Esophagus squamous epithelium (tissue), 5 donors: ENCODE measurements at regions not wholly inside any gene's neighbourhood (a gene's known extent, or its start where the extent isn't known, plus 50 kb on each side); places are given as distances from the start of the nearest gene placed in this dataset.

Experiments
- DNase-seq: peaks from one replicate; lab custom pipeline; 2025; lab: John Stamatoyannopoulos, UW
- H3K27ac ChIP-seq, 4 donors: fragments of 200-600 bp; sonication (generic); one replicate each; pipeline ENCODE4 v1.5.1; 2016 to 2019; ENCODE audit warnings: mild to moderate bottlenecking in 1 of 4
- H3K27me3 ChIP-seq, 4 donors: fragments of 200-600 bp; sonication (generic); 1 replicate in 3 of 4; 2 replicates in 1 of 4; pipeline versions ENCODE4 v1.5.1 to v1.6.0; 2017 to 2021; ENCODE audit warnings: antibody characterized with exemption in 1 of 4
- H3K36me3 ChIP-seq, 3 donors: fragments of 200-600 bp; sonication (generic); one replicate each; pipeline ENCODE4 v1.5.1; 2016 to 2019
- H3K4me1 ChIP-seq, 3 donors: fragments of 200-600 bp; sonication (generic); one replicate each; pipeline ENCODE4 v1.5.1; 2017 to 2019
- H3K4me3 ChIP-seq, 4 donors: fragments of 200-600 bp; sonication (generic); 1 replicate in 3 of 4; 2 replicates in 1 of 4; pipeline ENCODE4 v1.5.1; 2016 to 2019; ENCODE audit warnings: mild to moderate bottlenecking in 2 of 4, moderate library complexity in 1 of 4
- H3K9me3 ChIP-seq, 3 donors: fragments of 200-600 bp; sonication (generic); one replicate each; pipeline ENCODE4 v1.5.1; 2016 to 2019
- POLR2A ChIP-seq, 4 donors: fragments of 450-650 bp; IDR thresholded peaks; one replicate each; pipeline ENCODE4 v1.6.1; 2017; ENCODE audit warnings: antibody characterized with exemption in 4 of 4, mild to moderate bottlenecking in 4 of 4, moderate library complexity in 3 of 4
- WGBS, 2 donors: methylation state at CpG; one replicate each; pipeline ENCODE4 v1.1.5; 2018; 5-methylcytosine and 5-hydroxymethylcytosine counted together
- intact Hi-C: fragments of 100-400 bp; cut with DNase I; formaldehyde crosslinking; loops from one replicate; pipeline ENCODE4 v1.15.0; 2022
- TF ChIP-seq, protein P1 (sequence below), 6 experiments: fragments of 450-650 bp in 4 of 6; fragments of 200-600 bp in 2 of 6; sonication (generic) in 2 of 6; IDR thresholded peaks; one replicate each; pipeline ENCODE4 v1.5.1; 2016 to 2019; ENCODE audit warnings: antibody characterized with exemption in 6 of 6, mild to moderate bottlenecking in 4 of 6, moderate library complexity in 4 of 6
- donor health status: DM: yes; HTN: yes; CAD: no.

DNA sequence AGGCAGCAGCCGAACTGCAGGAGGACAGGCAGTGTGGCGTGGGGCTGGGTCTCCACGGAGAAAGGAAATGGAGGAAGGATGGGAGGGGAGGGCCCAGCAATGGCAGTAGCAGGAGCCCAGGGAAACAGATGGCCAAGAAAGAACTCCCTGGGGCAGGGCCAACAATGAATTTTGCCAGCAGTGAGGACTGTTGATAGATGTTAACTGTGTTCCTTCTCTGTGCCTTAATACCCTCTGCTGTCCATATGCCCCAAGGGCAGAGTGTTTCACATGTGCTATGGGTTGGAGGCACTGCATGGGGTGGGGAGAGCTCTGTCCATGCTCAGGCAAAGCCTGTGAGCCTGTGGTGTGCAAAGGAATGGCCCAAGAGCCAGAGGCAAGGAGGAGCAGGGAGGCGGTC, 70.8 kb upstream of the POMGNT2 start:
- no peak for DNase-seq
- Histone ChIP-seq H3K27me3 (no peaks in the 10 kb centered on the region), H3K4me1 (peaks cover 3 to 47% (median 25%) of the 10 kb centered on the region in 3 donors), H3K4me3 (no peak overlapping the region), H3K9me3 (peaks cover 0 to 9% (median 0%) of the 10 kb centered on the region in 3 donors), H3K27ac (no peak overlapping the region), H3K36me3 (no peaks in the 10 kb centered on the region)
- 70 to 79% methylated on average over 4 of the region's 4 CpGs for WGBS, 2 donors
- TF ChIP-seq POLR2A (IDR thresholded peaks at IDR 0.05): no peak
- TF ChIP-seq, protein P1, sequence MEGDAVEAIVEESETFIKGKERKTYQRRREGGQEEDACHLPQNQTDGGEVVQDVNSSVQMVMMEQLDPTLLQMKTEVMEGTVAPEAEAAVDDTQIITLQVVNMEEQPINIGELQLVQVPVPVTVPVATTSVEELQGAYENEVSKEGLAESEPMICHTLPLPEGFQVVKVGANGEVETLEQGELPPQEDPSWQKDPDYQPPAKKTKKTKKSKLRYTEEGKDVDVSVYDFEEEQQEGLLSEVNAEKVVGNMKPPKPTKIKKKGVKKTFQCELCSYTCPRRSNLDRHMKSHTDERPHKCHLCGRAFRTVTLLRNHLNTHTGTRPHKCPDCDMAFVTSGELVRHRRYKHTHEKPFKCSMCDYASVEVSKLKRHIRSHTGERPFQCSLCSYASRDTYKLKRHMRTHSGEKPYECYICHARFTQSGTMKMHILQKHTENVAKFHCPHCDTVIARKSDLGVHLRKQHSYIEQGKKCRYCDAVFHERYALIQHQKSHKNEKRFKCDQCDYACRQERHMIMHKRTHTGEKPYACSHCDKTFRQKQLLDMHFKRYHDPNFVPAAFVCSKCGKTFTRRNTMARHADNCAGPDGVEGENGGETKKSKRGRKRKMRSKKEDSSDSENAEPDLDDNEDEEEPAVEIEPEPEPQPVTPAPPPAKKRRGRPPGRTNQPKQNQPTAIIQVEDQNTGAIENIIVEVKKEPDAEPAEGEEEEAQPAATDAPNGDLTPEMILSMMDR (IDR thresholded peaks at IDR 0.05): no peak
- intact Hi-C loops: no loop called here

DNA sequence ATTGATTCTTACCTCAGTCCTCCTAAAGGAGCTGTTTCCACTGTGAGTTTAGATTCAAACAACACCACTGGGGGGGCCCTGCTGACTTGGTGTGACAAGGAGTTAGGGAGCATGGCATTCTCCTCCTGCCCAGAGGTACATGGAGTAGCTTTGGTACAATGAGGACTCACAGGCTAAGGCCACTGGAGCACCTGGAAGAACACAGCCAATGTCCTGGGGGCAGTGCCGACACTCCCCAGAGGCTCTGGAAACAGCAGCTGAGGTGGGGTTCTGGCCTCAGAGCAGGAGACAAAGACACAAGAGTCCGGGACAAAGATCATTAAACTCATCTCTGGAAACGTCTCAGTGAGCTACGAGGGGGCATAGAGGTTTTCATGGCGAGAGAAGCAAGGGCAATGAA, 69.7 kb upstream of the POMGNT2 start:
- no peak overlapping the region for H3K4me3 ChIP-seq
- no peaks in the 10 kb centered on the region for H3K27me3 ChIP-seq
- H3K36me3 ChIP-seq: no peaks in the 10 kb centered on the region
- intact Hi-C loops: no loop called here
- WGBS, 2 donors: 81 to 95% methylated on average over 5 of the region's 5 CpGs
- TF ChIP-seq POLR2A (IDR thresholded peaks at IDR 0.05): no peak
- TF ChIP-seq, protein P1 (IDR thresholded peaks at IDR 0.05): no peak
- H3K9me3 ChIP-seq: peaks cover 0 to 9% (median 0%) of the 10 kb centered on the region in 3 donors
- peaks cover 3 to 38% (median 16%) of the 10 kb centered on the region in 3 donors for H3K4me1 ChIP-seq
- no peak overlapping the region for H3K27ac ChIP-seq
- DNase-seq: no peak

DNA sequence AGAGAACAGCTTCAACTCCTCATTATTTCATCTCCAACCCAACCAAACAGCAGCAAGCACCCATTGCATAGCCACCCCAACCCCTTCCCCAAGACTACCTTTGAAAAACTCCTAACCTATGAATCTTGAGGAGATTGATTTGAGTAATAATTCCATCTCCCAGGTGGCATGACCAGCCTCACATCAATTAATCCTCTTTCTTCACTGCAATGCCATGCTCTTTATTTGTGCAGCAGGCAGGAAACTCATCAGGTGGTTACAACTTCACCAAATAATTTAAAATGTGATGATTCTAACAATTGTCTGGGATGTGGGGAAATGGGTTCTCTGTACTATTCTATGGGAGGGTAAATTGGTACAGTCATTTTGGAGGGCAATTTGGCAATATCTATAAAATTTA, 68.1 kb upstream of the POMGNT2 start:
- H3K36me3 ChIP-seq: no peaks in the 10 kb centered on the region
- H3K27ac ChIP-seq: no peak overlapping the region
- H3K4me3 ChIP-seq: no peak overlapping the region
- H3K4me1 ChIP-seq: peaks cover 0 to 22% (median 6%) of the 10 kb centered on the region in 3 donors
- H3K27me3 ChIP-seq: no peaks in the 10 kb centered on the region
- TF ChIP-seq, protein P1 (IDR thresholded peaks at IDR 0.05): no peak
- no peak for TF ChIP-seq POLR2A (IDR thresholded peaks at IDR 0.05)
- DNase-seq: no peak
- peaks cover 0 to 9% (median 0%) of the 10 kb centered on the region in 3 donors for H3K9me3 ChIP-seq
- intact Hi-C loops: no loop called here

DNA sequence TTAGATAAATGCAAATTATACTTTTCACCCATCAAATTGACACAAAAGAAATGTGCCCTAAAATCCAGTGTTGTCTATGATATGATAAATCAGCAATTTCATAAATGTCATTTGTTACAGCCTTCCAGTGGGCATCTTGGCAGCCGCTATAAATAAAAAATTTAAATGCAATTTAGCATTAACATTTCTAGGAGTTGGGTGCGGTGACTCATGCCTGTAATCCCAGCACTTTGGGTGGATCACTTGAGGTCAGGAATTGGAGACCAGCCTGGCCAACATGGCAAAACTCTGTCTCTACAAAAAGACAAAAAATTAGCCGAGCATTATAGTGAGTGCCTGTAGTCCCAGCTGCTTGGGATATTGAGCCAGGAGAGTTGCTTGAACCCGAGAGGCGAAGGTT, 65.9 kb upstream of the POMGNT2 start:
- TF ChIP-seq, protein P1 (IDR thresholded peaks at IDR 0.05): no peak
- no peak for TF ChIP-seq POLR2A (IDR thresholded peaks at IDR 0.05)
- intact Hi-C loops: no loop called here
- peaks cover 0 to 12% (median 0%) of the 10 kb centered on the region in 3 donors for H3K9me3 ChIP-seq
- H3K27me3 ChIP-seq: no peaks in the 10 kb centered on the region
- WGBS, 2 donors: 46 to 52% methylated on average over 5 of the region's 5 CpGs
- H3K4me1 ChIP-seq: peaks cover 0 to 9% (median 0%) of the 10 kb centered on the region in 3 donors
- H3K36me3 ChIP-seq: no peaks in the 10 kb centered on the region
- no peak overlapping the region for H3K27ac ChIP-seq
- no peak overlapping the region for H3K4me3 ChIP-seq
- DNase-seq: no peak

DNA sequence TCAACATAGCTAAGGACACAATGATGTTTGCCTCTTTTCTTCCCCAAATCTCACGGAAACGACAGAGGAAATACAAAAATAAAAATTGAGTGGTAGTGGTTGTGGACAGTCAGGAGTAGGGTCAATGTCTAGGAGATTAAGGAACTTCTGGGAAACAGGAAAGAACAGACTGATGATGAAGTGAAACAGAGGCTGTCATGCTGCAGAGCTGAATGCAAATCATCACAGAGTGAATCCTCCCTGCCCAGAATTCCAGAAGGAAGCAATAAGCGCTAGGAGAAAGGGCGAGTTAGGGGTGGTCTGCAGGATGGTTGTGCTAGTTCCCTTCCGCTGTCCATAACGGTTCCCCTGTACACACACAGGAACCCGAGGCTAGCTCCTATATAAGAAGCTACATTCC, 64.7 kb upstream of the POMGNT2 start:
- no peaks in the 10 kb centered on the region for H3K27me3 ChIP-seq
- intact Hi-C loops: no loop called here
- peaks cover 0 to 19% (median 2%) of the 10 kb centered on the region in 3 donors for H3K9me3 ChIP-seq
- DNase-seq: no peak
- H3K4me1 ChIP-seq: peaks cover 0 to 7% (median 0%) of the 10 kb centered on the region in 3 donors
- H3K36me3 ChIP-seq: no peaks in the 10 kb centered on the region
- 81 to 86% methylated on average over 7 of the region's 7 CpGs for WGBS, 2 donors
- H3K27ac ChIP-seq: no peak overlapping the region
- TF ChIP-seq, protein P1 (IDR thresholded peaks at IDR 0.05): no peak
- TF ChIP-seq POLR2A (IDR thresholded peaks at IDR 0.05): no peak
- H3K4me3 ChIP-seq: no peak overlapping the region
